ENCODE measurements at regions not wholly inside any gene's neighbourhood (a gene's known extent, or its start where the extent isn't known, plus 50 kb on each side); places are given as distances from the start of the nearest gene placed in this dataset.

GRCh38 chr5:112069329-112069728 is 312.3 kb upstream of the NREP start (continued):
- TF ChIP-seq, protein P1, sequence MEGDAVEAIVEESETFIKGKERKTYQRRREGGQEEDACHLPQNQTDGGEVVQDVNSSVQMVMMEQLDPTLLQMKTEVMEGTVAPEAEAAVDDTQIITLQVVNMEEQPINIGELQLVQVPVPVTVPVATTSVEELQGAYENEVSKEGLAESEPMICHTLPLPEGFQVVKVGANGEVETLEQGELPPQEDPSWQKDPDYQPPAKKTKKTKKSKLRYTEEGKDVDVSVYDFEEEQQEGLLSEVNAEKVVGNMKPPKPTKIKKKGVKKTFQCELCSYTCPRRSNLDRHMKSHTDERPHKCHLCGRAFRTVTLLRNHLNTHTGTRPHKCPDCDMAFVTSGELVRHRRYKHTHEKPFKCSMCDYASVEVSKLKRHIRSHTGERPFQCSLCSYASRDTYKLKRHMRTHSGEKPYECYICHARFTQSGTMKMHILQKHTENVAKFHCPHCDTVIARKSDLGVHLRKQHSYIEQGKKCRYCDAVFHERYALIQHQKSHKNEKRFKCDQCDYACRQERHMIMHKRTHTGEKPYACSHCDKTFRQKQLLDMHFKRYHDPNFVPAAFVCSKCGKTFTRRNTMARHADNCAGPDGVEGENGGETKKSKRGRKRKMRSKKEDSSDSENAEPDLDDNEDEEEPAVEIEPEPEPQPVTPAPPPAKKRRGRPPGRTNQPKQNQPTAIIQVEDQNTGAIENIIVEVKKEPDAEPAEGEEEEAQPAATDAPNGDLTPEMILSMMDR (conservative IDR thresholded peaks at IDR 0.05; ENCODE audit: low read depth in 2 of 2): no peak
- TF ChIP-seq POLR2AphosphoS5 (IDR thresholded peaks at IDR 0.05; ENCODE audit: low read depth) (no peak), JUNB (IDR thresholded peaks at IDR 0.05; ENCODE audit: unreplicated experiment) (no peak)

DNA sequence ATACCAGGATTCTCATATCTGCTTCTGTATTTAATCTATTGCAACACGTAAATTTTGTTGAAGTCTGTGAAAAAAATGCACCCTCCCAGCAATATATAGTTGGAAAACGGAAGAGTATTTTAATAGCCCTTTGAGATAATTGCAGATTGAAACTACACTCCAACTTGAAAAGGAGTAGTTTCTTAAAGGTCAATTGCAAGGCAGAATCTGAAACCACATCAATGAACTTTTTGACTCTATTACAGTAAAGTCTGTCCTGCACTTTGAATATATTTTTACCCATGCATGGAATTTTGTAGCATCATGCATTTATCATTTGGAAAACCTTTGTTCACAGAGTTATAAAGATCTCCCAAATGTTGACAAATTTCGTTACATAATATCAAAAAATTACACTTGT is 311.6 kb upstream of the NREP start:
- no peak for ATAC-seq
- Histone ChIP-seq H3K4me1 (ENCODE audit: insufficient read depth) (no peaks in the 10 kb centered on the region), H3K4me2 (no peak overlapping the region), H3K79me2 (replicated peaks; ENCODE audit: insufficient read depth) (no peaks in the 10 kb centered on the region), H4K20me1 (replicated peaks; ENCODE audit: insufficient read depth) (no peaks in the 10 kb centered on the region), H2AFZ (no peak overlapping the region), H3K36me3 (ENCODE audit: insufficient read depth) (no peaks in the 10 kb centered on the region), H3F3A (replicated peaks; ENCODE audit: low read depth) (no peaks in the 10 kb centered on the region), H3K4me3 (no peak overlapping the region), H3K27me3 (ENCODE audit: insufficient read depth) (no peaks in the 10 kb centered on the region), H3K9me2 (ENCODE audit: insufficient read depth) (no peaks in the 10 kb centered on the region), H3K27ac (ENCODE audit: low read depth) (no peak overlapping the region)
- Mint-ChIP-seq H3K27ac (no peak overlapping the region), H3K36me3 (ENCODE audit: low read depth) (no peaks in the 10 kb centered on the region), H3K27me3 (ENCODE audit: insufficient read depth, low read depth, poor library complexity) (no peaks in the 10 kb centered on the region), H3K4me1 (peaks cover 6% of the 10 kb centered on the region; the same call in 2 of the 3 replicates), H3K9me3 (no peaks in the 10 kb centered on the region), H3K4me3 (no peak overlapping the region)
- TF ChIP-seq, protein P2, sequence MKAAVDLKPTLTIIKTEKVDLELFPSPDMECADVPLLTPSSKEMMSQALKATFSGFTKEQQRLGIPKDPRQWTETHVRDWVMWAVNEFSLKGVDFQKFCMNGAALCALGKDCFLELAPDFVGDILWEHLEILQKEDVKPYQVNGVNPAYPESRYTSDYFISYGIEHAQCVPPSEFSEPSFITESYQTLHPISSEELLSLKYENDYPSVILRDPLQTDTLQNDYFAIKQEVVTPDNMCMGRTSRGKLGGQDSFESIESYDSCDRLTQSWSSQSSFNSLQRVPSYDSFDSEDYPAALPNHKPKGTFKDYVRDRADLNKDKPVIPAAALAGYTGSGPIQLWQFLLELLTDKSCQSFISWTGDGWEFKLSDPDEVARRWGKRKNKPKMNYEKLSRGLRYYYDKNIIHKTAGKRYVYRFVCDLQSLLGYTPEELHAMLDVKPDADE (IDR thresholded peaks at IDR 0.05): no peak
- TF ChIP-seq NANOG (IDR thresholded peaks at IDR 0.05; ENCODE audit: borderline replicate concordance) (no peak), ZNF114 (CRISPR knock-in tag; IDR thresholded peaks at IDR 0.05) (no peak), REST (IDR thresholded peaks at IDR 0.05; ENCODE audit: unreplicated experiment) (no peak), POLR2AphosphoS5 (IDR thresholded peaks at IDR 0.05; ENCODE audit: low read depth) (no peak)
- no peak for DNase-seq (ENCODE audit: low spot score)

- Mint-ChIP-seq H3K4me1 (peaks cover 6% of the 10 kb centered on the region; the same call in 2 of the 3 replicates), H3K9me3 (no peaks in the 10 kb centered on the region), H3K4me3 (no peak overlapping the region), H3K27ac (no peak overlapping the region), H3K36me3 (ENCODE audit: low read depth) (no peaks in the 10 kb centered on the region), H3K27me3 (ENCODE audit: insufficient read depth, low read depth, poor library complexity) (no peaks in the 10 kb centered on the region)
- Histone ChIP-seq H3K79me2 (replicated peaks; ENCODE audit: insufficient read depth) (no peaks in the 10 kb centered on the region), H3K4me1 (ENCODE audit: insufficient read depth) (no peaks in the 10 kb centered on the region), H3K36me3 (ENCODE audit: insufficient read depth) (no peaks in the 10 kb centered on the region), H3K27me3 (ENCODE audit: insufficient read depth) (no peaks in the 10 kb centered on the region), H4K20me1 (replicated peaks; ENCODE audit: insufficient read depth) (no peaks in the 10 kb centered on the region), H2AFZ (no peak overlapping the region), H3K4me3 (no peak overlapping the region), H3K9me2 (ENCODE audit: insufficient read depth) (no peaks in the 10 kb centered on the region), H3K27ac (ENCODE audit: low read depth) (no peak overlapping the region), H3K4me2 (no peak overlapping the region), H3F3A (replicated peaks; ENCODE audit: low read depth) (no peaks in the 10 kb centered on the region)
- ATAC-seq (no peak), DNase-seq (ENCODE audit: low spot score) (no peak)
- no peak for TF ChIP-seq ZNF462 (CRISPR knock-in tag; IDR thresholded peaks at IDR 0.05)
Observed at GRCh38 chr5:112065781-112066180, 308.8 kb upstream of the NREP start.

Data from GM23338 (cell line).